ENCODE measurements at regions not wholly inside any gene's neighbourhood (a gene's known extent, or its start where the extent isn't known, plus 50 kb on each side); places are given as distances from the start of the nearest gene placed in this dataset.

GRCh38 chr21:29228306-29228705, 70.4 kb upstream of the BACH1 start:
- no peak for DNase-seq

GRCh38 chr21:29230551-29231261, 68.0 kb upstream of the BACH1 start:
- no peak for DNase-seq

- DNase-seq: no peak
Observed at GRCh38 chr21:29231756-29232529, 66.8 kb upstream of the BACH1 start.

GRCh38 chr21:29232530-29233255, 66.0 kb upstream of the BACH1 start:
- no peak for DNase-seq

- DNase-seq: no peak
Observed at GRCh38 chr21:29233256-29233546, 65.5 kb upstream of the BACH1 start.

GRCh38 chr21:29233611-29234540, 64.8 kb upstream of the BACH1 start:
- DNase-seq: peak in 1 of 2 donors; percentile 31

- DNase-seq: no peak
Observed at GRCh38 chr21:29235714-29236197, 63.0 kb upstream of the BACH1 start.

- no peak for DNase-seq
Observed at GRCh38 chr21:29236201-29236600, 62.5 kb upstream of the BACH1 start.

GRCh38 chr21:29237110-29238052, 61.3 kb upstream of the BACH1 start:
- DNase-seq: no peak

- no peak for DNase-seq
Observed at GRCh38 chr21:29238053-29238966, 60.4 kb upstream of the BACH1 start.

- no peak for DNase-seq
Observed at GRCh38 chr21:29238967-29239290, 59.8 kb upstream of the BACH1 start.

GRCh38 chr21:29240136-29240535, 58.6 kb upstream of the BACH1 start:
- DNase-seq: no peak

- DNase-seq: no peak
Observed at GRCh38 chr21:29242201-29242600, 56.5 kb upstream of the BACH1 start.

GRCh38 chr21:29243188-29243587, 55.5 kb upstream of the BACH1 start:
- no peak for DNase-seq

GRCh38 chr21:29245104-29245643, 53.5 kb upstream of the BACH1 start:
- DNase-seq: peak; percentile 27 to 41

GRCh38 chr21:29245863-29246262, 52.9 kb upstream of the BACH1 start:
- DNase-seq: no peak

GRCh38 chr21:29246614-29247013, 52.1 kb upstream of the BACH1 start:
- no peak for DNase-seq

- no peak for DNase-seq
Observed at GRCh38 chr21:29248124-29248523, 50.6 kb upstream of the BACH1 start.
